AG09319 (cell line): ENCODE measurements at regions not wholly inside any gene's neighbourhood (a gene's known extent, or its start where the extent isn't known, plus 50 kb on each side); places are given as distances from the start of the nearest gene placed in this dataset.

ENCODE experiments used
- DNase-seq: peaks from one replicate; pipeline ENCODE4 v3.0.0-alpha.2; 2010; ENCODE audit warnings: low read depth; ENCODE audit errors: extremely low read depth
- TF ChIP-seq, protein P1 (sequence below): IDR thresholded peaks from 2 replicates; pipeline ENCODE4 v1.5.1; 2011; ENCODE audit warnings: low read depth, mild to moderate bottlenecking, inconsistent platforms, low read length, moderate library complexity

DNA sequence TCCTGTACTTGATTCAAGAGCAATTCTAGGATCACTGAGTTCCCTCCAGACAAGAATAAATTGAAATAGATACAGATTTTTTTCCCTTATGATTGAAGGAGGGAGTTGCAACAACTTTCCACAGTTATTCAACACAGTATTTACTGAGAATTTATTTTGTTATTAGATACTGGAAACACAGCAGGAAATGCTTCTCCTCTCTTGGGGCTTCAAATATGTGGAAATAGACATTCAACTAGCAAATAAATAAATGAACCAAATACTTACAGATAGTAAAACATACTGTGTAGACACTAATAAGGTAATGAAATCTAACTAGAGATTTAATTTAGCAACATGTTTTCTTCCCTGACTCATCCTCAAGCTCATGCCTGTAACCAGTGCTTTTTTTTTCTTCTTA, 169.2 kb downstream of the LNPK start:
- DNase-seq: no peak
- TF ChIP-seq, protein P1, sequence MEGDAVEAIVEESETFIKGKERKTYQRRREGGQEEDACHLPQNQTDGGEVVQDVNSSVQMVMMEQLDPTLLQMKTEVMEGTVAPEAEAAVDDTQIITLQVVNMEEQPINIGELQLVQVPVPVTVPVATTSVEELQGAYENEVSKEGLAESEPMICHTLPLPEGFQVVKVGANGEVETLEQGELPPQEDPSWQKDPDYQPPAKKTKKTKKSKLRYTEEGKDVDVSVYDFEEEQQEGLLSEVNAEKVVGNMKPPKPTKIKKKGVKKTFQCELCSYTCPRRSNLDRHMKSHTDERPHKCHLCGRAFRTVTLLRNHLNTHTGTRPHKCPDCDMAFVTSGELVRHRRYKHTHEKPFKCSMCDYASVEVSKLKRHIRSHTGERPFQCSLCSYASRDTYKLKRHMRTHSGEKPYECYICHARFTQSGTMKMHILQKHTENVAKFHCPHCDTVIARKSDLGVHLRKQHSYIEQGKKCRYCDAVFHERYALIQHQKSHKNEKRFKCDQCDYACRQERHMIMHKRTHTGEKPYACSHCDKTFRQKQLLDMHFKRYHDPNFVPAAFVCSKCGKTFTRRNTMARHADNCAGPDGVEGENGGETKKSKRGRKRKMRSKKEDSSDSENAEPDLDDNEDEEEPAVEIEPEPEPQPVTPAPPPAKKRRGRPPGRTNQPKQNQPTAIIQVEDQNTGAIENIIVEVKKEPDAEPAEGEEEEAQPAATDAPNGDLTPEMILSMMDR: no peak

DNA sequence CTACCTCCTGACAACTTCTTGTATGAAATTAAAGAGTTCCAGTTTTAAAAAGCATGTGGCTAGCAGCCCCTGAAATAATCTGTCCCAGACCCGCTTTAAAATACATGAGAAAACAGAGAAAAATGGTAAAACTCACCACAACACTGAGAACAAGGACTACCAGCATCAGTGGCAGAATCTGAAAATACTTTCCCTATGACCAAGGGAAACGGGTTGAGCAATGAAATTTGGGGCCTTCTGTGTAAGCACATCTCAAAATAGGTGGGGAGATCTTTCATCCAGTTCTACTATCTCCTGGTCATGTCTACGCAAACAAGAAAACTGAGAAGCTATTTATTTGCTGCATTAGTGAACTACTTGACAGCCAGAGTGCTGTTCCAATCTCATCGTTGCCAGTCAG, 172.3 kb downstream of the LNPK start:
- DNase-seq: no peak
- TF ChIP-seq, protein P1: no peak

DNA sequence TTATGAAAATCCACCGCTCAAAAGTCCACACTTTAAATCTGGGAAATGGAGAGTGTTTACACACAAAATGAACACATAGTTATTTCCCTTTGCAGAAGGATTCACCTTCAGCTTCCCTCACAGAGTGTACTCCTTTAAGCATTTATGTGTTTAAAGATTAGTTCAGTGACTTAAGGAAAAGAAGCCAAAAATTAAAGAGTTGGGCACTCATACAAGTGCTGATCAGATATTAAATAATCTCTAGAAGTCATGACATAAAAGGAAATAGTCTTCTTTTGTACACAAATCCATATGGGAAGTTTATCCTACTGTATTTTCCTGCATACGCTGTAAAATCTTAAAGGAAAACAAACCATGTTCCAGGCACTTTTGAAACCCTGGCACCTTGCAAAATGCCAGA, 174.2 kb downstream of the LNPK start:
- TF ChIP-seq, protein P1: no peak
- DNase-seq: no peak

DNA sequence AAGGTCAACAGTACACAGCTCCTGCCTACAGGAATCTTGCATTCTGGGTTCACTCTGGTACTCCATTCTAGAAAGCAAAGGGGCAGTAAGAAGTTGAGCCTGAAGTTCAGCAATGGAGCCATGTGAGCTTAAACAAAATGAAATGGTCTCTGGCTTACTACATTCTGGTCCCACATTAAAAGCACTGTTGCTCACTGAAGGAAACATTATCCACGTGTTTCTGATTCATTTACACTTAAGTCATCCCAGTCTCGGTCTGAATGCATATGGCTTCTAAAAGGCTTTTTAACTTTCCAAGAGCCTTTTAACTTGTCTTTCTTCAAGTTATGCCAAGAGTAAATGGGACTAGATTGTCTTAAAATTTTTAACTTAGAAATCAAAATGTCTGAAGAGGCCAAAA, 177.8 kb downstream of the LNPK start:
- TF ChIP-seq, protein P1: no peak
- DNase-seq: no peak

DNA sequence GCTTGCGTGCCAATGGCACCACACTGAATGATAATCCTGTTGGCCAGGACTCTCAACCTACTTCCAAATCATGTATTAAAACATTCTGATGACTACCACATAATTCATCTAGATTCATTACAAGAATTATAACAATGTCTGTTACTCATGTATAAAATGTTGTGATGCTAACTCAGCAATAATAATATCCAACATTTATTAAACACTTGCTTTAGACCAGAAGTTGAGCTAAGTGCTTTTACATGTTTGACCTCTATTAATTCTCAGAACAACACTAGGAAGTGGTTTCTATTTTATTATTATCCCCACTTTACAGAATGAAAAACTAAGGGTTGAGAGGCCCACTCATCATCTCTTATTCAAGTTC, 178.4 kb downstream of the LNPK start:
- TF ChIP-seq, protein P1: no peak
- DNase-seq: no peak

DNA sequence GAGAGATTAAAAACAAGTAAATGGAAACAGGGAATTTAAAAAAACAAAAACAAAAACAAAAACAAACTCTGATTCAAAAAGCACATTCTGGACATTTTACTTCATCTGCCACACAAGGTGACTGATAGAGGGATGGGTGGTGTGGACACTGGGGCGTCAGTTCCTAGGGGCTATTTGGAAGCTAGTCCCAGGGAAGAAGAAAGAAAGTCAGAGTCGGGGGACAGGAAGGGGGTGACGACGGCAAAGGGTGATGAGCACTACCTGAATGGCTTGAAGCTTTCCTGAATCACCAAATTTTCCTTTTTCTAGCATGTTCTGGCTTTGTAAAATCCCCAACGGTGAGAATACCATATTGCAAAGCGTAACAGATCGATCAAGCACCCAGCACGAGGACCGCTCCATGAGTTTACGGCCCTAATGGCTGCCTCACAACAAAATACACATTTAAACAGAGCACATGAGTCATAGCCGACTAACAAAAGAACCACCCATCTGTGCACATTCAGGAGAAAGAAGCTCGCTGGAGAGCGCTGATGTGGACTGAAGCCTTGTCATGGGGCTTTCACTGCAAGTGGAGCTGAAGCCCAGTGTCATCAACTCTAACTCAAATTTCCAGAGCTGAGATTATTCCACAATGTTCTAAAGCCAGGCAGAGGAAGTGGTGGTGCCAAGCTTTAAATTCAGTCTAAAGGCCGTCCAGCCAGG, 178.9 kb downstream of the LNPK start:
- DNase-seq: no peak
- TF ChIP-seq, protein P1: no peak

DNA sequence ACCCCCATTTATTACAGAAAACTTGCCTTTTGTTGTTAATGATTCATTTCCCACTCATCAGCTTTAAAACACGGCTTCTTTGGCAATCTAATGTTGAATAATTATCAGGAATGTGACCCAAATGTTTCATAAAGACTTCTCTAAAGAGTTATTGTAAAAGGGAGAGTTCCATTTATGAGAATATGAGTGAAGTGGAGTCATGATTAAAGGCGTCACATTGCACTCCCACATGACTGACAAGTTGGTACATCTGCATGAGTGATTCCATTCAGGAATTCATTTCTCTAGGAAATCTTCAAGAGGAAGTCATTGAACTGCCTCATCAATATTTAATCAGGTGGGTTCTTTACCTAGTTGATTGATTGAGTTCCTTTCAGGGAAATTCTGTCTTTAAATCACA, 184.8 kb downstream of the LNPK start:
- DNase-seq: no peak
- TF ChIP-seq, protein P1: no peak
